HPDE6-E6E7 (cell line): ENCODE measurements at regions not wholly inside any gene's neighbourhood (a gene's known extent, or its start where the extent isn't known, plus 50 kb on each side); places are given as distances from the start of the nearest gene placed in this dataset.
"Not testable (repeated sequence)": the region's sequence is repeated elsewhere in the genome, so short reads cannot be mapped to it uniquely, and the experiment has no call there.

Experiments
- DNase-seq: peaks from one replicate; pipeline ENCODE4 v3.0.0; 2011; ENCODE audit warnings: missing footprints; ENCODE audit errors: extremely low spot score

DNA sequence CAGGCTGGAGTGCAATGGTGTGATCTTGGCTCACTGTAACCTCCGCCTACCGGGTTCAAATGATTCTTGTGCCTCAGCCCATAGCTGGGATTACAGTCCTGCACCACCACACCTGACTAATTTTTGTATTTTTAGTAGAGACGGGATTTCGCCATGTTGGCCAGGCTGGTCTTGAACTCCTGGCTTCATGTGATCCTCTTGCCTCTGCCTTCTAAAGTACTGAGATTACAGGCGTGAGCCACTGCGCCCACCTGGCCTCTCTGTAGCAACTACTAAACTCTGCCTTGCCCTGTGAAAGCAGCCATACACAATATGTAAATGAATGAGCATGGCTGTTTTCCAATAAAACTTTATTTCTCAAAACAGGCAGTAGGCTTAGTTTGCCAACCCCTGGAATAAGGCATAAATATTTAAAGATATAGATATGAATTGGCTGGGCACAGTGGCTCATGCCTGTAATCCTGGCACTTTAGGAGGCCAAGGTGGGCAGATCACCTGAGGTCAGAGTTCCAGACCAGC, 127.9 kb upstream of the ZNF217 start:
- DNase-seq = not testable (repeated sequence)

GRCh38 chr20:53719171-53719803, 125.6 kb upstream of the ZNF217 start:
- not testable (repeated sequence) for DNase-seq

- DNase-seq = no peak
These were observed 124.7 kb upstream of the ZNF217 start for GRCh38 chr20:53718142-53719021.

DNA sequence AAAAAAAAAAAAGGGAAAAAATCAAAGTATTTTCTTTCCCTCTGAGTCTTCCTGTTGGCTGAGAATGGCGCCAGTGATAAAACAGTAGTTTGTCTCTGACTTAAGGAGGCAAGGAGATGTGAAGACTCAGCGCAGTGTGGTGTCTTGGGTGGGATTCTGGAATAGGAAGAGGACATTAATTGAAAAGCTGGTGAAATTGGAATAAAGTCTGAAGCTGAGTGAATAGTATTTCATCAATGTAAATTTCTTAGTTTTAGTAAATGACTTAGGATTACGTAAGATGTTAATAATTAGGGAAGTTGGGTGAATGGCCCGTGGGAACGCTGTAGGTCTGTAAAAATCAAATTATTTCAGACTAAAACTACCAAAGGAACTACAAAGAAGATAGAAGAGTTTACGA, 122.8 kb upstream of the ZNF217 start:
- DNase-seq = no peak

DNA sequence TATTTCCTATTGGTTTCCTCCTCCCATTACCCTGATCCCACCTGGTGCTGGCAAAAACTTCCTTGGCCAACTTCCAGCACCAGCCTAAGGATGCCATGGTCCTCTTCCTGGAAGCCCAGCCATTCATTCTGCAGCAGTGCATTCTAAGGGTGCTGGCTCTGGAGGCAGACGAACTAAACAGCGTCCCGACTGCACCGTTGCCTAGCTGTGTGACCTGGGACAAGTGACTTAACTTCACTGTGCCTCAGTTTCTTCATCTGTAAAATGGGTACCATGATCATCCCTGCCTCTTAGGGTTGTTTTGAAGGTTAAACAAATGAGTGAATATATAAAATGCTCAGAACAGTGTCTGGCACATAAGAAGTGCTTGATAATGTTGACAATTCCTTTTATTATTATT, 120.9 kb upstream of the ZNF217 start:
- no peak for DNase-seq

DNA sequence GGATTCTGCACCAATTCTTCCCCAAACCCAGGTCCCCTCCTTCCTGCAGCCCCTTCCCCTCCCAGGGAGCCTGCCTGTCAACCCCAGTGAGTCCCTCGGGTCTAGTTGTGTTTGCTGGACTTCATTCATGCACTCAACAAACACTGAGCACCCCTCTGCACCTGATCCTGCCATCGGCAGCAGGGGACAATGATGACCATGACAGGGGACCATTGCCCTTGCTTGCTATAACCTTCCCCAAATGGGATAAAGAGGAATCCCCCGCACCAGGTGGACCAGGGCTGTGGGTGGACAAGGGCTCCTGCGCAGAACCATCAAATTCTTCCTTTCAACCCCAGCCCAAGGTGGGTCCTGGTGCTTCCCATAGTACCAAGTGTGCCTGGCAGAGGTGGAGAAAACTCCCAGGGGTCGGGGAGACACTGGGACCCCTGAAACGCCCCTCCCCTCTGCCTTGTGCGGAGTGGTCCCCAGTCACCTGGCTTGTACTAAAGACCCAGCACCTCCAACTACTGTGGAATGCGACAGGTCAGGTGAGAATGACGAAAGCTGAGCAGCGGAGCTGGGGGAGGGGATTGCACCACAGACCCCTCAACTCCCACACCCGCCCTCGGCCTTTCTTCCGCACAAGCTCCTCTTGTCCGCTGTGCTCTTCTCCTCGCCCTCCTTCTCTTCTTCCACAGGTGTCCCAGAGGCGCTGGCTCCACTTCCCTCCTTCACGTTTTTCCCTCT, 119.9 kb upstream of the ZNF217 start:
- no peak for DNase-seq

DNA sequence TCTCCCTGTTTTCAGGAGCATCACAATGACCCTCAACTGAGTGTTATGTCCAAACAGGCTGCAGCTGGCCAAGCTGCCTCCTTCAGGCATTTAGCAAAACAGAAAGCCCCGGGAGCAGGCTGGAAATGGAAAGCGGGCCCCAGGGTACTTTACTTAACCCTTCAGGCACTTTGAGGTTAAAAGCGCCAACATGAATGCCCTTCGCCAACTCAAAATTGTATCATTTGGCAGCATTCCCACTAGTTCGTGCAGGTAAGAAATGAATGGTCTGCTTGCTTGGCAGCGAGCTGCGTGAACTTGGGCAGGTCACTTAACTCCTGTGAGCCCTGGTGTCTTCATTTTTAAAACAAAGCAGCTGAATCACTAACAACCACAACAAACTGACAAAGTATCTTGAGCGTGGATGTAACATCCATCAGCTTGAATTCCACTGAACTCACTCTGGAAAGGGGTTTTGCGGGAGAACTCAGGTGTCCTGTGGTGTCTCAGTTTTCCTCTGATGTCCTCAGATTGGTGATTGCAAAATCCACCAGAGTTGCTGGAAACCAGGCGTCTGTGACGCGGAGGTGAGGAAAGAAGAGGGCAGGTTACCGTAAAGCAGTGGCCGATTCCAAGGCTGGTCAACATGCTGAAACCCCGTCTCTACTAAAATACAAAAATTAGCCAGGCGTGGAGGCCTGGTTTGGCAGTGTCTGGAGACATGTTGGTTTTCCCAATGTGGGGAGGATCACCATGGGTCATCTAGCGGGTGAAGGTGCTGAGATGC, 118.8 kb upstream of the ZNF217 start:
- no peak for DNase-seq

DNA sequence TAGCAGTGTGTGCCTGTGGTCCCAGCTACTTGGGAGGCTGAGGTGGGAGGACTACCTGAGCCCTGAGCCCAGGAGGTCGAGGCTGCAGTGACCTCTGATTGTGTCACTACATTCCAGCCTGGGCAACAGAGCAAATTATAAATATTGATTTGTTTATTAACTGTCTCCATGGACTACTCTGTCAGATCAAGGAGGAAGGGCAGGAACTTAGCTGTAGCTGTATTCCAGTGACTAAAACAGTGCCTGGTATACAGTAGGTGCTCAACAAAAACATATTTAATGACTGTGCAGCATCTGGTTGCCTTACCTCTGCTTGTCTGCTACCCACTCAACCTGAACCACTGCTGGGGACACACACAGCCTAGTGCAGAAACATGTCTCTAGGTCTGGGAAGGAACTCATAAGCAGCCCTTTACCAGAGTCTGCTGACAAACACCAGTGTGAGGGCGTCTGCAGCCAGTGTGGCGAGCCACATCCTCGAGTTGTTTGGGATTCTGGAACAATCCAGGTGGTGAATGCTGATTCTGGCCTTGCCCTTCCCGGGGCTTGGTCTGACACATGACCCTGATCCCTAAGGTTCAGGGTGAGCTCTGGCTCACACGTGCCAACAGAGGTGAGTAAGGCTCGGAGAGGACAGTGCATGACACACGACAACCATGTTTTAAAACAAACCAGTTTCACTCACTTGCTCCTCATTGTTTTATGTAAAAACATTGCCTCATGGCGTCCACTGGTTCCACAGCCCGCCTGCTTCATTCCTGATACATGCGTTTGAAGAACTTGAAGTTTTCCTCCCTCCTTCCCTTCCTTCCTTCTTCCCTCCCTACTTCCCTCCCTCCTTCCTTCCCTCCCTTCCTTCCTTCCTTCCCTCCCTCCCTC, 117.9 kb upstream of the ZNF217 start:
- no peak for DNase-seq

DNA sequence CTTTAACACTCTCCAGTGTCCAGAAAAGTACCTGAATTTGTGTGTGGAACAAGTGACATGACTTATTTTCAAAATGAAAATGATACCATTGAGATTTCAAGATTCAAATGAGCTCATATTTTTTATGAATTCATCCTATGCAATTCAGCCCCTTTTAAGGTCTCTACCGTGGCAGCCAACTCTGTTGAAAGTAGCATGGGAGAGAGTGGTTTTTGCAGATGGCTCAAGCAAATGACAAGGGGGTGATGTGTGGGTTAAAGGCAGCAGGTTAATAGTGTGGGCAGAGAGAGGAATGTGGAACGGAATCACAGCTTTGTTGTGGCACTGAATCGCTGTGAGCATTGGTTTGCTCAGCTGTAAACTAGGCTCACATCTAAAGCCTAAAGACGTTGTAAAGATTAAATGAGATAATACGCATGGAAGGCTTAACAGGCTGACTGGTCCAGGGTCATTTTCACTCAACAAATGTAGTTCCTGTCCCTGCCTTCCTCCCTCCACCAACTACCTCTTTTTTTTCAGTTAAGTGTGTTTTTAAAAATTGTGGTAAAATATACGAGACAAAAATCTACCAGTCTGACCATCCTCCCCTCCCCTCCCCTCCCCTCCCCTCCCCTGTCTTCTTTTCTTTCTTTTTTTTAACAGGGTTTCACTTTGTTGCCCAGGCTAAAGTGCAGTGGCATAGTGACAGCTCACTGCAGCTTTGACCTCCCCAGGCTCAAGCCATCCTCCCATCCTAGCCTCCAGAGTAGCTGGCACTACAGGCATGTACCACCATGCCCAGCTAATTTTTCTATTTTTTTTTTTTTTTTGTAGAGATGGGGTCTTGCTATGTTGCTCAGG, 114.7 kb upstream of the ZNF217 start:
- no peak for DNase-seq

DNA sequence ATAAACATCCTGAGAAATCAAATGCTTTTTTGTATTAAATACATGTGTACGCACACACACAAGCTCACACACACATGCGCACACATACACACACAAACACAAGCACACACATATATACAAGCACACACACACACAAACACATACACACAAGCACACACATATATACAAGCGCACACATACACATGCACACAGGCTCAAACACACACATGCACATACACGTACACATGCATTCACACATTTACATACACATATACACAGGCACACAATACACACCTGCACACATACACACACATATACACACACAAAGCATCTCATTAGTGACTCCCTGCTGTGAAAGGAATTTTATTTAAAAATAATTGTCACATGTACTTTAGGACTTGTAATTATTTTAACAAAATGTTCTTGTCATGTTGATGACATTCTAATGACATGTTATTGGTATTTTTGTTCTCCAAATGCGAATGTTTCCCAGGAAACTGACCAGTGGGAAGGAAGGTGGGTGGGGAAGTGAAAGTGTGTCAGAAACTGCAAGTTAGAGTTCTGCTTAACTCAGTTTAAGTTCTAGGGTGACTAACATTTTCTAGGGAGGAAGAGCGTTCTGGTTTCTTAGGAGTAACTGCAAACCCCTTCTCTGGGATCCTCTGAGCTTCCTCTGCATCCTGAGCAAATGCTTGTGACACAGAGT, 113.9 kb upstream of the ZNF217 start:
- no peak for DNase-seq

- DNase-seq = no peak
These were observed 113.1 kb upstream of the ZNF217 start for GRCh38 chr20:53706466-53707370.

- no peak for DNase-seq
These were observed 112.4 kb upstream of the ZNF217 start for GRCh38 chr20:53706008-53706465.

DNA sequence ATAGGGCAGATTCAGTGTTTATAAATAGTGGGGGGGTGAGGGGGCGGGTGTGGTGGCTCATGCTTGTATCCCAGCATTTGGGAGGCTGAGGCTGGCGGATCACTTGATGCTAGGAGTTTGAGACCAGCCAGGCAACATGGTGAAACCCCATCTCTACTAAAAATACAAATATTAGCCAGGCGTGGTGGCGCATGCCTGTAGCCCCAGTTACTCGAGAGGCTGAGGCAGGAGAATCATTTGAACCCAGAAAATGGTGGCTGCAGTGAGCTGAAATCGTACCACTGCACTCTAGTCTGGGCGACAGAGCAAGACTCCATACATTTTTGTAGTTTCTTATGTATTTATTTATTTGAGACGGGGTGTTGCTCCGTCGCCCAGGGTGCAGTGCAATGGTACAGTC, 109.0 kb upstream of the ZNF217 start:
- DNase-seq = no peak

- DNase-seq = no peak
These were observed 106.3 kb upstream of the ZNF217 start for GRCh38 chr20:53699906-53700305.

DNA sequence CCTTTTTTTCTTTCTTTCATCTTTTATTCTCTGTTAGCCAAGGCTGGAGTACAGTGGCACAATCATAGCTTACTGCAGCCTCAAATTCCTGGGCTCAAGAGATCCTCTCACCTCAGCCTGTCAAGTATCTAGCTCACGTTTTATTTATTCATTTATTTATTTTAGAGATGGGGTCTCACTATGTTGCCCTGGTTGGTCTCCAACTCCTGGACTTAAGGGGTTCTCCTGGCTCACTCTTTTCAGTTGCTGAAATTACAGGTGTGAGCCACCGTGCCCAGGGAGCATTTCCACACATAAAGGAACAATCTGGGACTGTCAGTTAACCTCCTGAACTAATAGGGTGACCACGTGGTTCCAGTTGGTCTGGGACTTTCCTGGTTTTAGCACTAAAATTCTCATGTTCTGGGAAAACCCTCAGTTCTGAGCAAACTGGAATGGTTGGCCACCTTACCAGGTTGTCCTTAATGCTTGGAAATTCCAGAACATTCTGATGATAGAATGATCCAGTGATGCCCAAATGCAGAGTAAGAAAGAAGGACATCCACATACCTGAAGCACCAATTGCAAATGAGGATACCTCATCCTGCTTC, 105.5 kb upstream of the ZNF217 start:
- DNase-seq = no peak

- no peak for DNase-seq
These were observed 104.8 kb upstream of the ZNF217 start for GRCh38 chr20:53698371-53698978.
